ENCODE measurements at regions not wholly inside any gene's neighbourhood (a gene's known extent, or its start where the extent isn't known, plus 50 kb on each side); places are given as distances from the start of the nearest gene placed in this dataset.

DNA sequence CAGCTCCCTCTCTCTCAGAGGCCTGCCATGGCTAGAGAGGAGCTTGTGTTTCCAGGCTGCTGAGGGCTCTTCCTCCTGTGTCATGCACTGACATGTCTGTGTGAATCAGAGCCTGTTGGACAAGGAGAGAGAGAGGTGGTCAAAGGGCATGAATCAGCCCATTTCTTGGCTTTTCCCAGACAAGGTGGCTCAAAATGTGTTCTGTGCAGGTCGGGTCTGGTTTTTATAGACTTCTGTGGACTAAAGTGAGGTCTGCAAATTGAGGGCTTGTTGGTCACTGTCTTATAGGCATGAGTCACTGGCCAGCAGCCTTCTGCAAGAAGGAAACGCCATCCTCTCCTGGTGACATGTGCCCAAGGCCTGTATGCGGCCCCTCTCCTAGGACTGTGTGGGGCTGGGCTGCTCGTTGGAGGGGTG lies 97.9 kb downstream of the FOXL1 start:
- TF ChIP-seq POLR2A (IDR thresholded peaks at IDR 0.05; ENCODE audit: low read depth, low read length) (no peak), TAF1 (IDR thresholded peaks at IDR 0.05; ENCODE audit: borderline replicate concordance, low read depth, low read length) (no peak)

Data from GM12892 (cell line).